ENCODE measurements at regions not wholly inside any gene's neighbourhood (a gene's known extent, or its start where the extent isn't known, plus 50 kb on each side); places are given as distances from the start of the nearest gene placed in this dataset.

DNA sequence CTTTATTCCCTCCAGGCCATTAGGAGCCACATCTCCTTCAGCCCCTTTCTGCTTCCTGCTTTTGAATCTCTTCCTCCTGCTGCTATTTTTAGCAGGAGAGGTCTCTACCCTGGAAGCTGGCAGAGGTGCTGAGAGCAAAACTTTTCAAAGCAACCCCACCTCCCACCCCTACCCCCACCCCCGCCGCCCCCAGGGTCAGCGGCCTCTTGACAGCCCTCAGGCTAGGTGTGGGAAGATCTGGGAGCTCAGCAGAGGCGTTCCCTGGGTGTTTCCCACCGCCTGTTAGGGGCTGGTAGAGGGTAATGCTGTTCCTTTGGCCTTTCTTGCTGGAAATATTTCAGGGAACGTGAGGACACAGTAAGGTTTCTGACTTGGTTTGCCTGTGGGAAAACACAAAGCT, 112.5 kb upstream of the CACHD1 start:
- no peaks in the 10 kb centered on the region for H3K4me1 ChIP-seq (ENCODE audit: low read length)
- no peaks in the 10 kb centered on the region for H3K9me3 ChIP-seq (ENCODE audit: insufficient read depth, low read length)
- H3K27me3 ChIP-seq (ENCODE audit: low read depth, low read length) = no peaks in the 10 kb centered on the region
- no peak for TF ChIP-seq EZH2phosphoT487 (IDR thresholded peaks at IDR 0.05; ENCODE audit: low read depth)
- TF ChIP-seq, protein P1, sequence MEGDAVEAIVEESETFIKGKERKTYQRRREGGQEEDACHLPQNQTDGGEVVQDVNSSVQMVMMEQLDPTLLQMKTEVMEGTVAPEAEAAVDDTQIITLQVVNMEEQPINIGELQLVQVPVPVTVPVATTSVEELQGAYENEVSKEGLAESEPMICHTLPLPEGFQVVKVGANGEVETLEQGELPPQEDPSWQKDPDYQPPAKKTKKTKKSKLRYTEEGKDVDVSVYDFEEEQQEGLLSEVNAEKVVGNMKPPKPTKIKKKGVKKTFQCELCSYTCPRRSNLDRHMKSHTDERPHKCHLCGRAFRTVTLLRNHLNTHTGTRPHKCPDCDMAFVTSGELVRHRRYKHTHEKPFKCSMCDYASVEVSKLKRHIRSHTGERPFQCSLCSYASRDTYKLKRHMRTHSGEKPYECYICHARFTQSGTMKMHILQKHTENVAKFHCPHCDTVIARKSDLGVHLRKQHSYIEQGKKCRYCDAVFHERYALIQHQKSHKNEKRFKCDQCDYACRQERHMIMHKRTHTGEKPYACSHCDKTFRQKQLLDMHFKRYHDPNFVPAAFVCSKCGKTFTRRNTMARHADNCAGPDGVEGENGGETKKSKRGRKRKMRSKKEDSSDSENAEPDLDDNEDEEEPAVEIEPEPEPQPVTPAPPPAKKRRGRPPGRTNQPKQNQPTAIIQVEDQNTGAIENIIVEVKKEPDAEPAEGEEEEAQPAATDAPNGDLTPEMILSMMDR (IDR thresholded peaks at IDR 0.05; ENCODE audit: low read depth, low read length) = no peak
- H3K9ac ChIP-seq (ENCODE audit: low read length) = no peak overlapping the region
- no peaks in the 10 kb centered on the region for H4K20me1 ChIP-seq (ENCODE audit: insufficient read depth, low read length)
- H2AFZ ChIP-seq (ENCODE audit: low read depth, low read length) = no peak overlapping the region
- H3K79me2 ChIP-seq (ENCODE audit: low read length) = no peaks in the 10 kb centered on the region
- H3K36me3 ChIP-seq (replicated peaks; ENCODE audit: low read depth, low read length) = no peaks in the 10 kb centered on the region
- H3K4me2 ChIP-seq (ENCODE audit: low read length) = no peak overlapping the region
- no peak overlapping the region for H3K4me3 ChIP-seq (ENCODE audit: low read length)
- no peak overlapping the region for H3K27ac ChIP-seq (ENCODE audit: low read length)

DNA sequence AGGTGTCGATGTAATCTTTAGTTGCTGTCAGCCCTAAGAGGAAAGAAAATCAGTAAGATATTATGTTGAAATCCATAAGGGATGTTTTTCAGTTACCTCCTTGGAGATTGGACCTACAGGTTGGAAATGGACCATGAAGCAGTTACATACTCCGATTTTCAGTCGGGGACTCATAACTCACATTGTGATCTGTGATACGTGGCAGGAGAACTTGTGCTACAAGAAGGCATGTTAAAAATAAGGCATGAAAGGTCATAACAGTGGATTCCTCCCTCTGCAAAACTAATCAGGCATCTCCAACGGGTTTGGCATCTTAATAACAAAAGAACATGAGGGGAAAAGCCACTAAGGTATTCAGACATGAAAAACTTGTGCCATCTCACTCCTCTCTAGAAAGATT, 111.2 kb upstream of the CACHD1 start:
- no peaks in the 10 kb centered on the region for H4K20me1 ChIP-seq (ENCODE audit: insufficient read depth, low read length)
- no peak overlapping the region for H2AFZ ChIP-seq (ENCODE audit: low read depth, low read length)
- H3K27ac ChIP-seq (ENCODE audit: low read length) = no peak overlapping the region
- no peak overlapping the region for H3K9ac ChIP-seq (ENCODE audit: low read length)
- H3K4me2 ChIP-seq (ENCODE audit: low read length) = no peak overlapping the region
- H3K36me3 ChIP-seq (replicated peaks; ENCODE audit: low read depth, low read length) = no peaks in the 10 kb centered on the region
- no peaks in the 10 kb centered on the region for H3K27me3 ChIP-seq (ENCODE audit: low read depth, low read length)
- no peaks in the 10 kb centered on the region for H3K79me2 ChIP-seq (ENCODE audit: low read length)
- no peaks in the 10 kb centered on the region for H3K4me1 ChIP-seq (ENCODE audit: low read length)
- H3K4me3 ChIP-seq (ENCODE audit: low read length) = no peak overlapping the region
- no peaks in the 10 kb centered on the region for H3K9me3 ChIP-seq (ENCODE audit: insufficient read depth, low read length)
- TF ChIP-seq EZH2phosphoT487 (IDR thresholded peaks at IDR 0.05; ENCODE audit: low read depth) = no peak
- TF ChIP-seq, protein P1 (IDR thresholded peaks at IDR 0.05; ENCODE audit: low read depth, low read length) = no peak

DNA sequence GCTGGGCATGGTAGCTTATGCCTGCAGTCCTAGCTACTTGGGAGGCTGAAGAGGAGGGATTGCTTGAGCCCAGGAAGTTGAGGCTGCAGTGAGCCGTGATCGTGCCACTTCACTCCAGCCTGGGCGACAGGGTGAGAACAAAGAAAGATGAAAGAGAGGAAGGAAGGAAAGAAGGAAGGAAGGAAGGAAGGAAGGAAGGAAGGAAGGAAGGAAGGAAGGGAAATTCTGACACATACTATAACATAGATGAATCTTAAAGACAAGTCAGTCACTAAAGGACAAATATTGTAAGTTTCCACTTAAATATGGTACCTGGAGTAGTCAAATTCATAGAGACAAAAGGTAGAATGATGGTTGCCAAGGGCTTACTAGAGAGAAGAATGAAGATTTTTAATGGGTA, 108.0 kb upstream of the CACHD1 start:
- no peaks in the 10 kb centered on the region for H3K27me3 ChIP-seq (ENCODE audit: low read depth, low read length)
- TF ChIP-seq, protein P1 (IDR thresholded peaks at IDR 0.05; ENCODE audit: low read depth, low read length) = no peak
- no peak for TF ChIP-seq EZH2phosphoT487 (IDR thresholded peaks at IDR 0.05; ENCODE audit: low read depth)

DNA sequence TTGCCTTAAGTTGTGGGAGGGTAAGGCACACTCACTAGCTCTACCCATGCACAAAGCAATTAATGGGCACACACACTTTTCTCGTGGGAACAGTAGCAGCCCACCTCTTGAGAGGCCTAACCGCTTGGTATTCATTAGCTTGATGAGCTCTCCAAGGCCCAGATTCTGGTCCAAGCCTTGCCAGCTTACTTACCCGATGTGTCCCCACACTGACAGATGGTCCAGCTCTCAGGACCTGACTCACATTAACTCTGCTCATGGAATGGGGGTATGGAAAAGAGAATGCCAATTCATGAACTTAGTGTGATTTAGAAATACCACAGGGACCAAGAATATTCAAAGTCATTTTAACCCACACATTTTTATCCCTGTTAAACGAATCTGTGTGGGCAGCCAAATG, 106.8 kb upstream of the CACHD1 start:
- no peak for TF ChIP-seq EZH2phosphoT487 (IDR thresholded peaks at IDR 0.05; ENCODE audit: low read depth)
- TF ChIP-seq, protein P1 (IDR thresholded peaks at IDR 0.05; ENCODE audit: low read depth, low read length) = no peak
- no peak overlapping the region for H3K9ac ChIP-seq (ENCODE audit: low read length)
- H2AFZ ChIP-seq (ENCODE audit: low read depth, low read length) = no peak overlapping the region
- no peaks in the 10 kb centered on the region for H3K36me3 ChIP-seq (replicated peaks; ENCODE audit: low read depth, low read length)
- no peaks in the 10 kb centered on the region for H3K4me1 ChIP-seq (ENCODE audit: low read length)
- no peaks in the 10 kb centered on the region for H3K79me2 ChIP-seq (ENCODE audit: low read length)
- H4K20me1 ChIP-seq (ENCODE audit: insufficient read depth, low read length) = no peaks in the 10 kb centered on the region
- H3K27me3 ChIP-seq (ENCODE audit: low read depth, low read length) = no peaks in the 10 kb centered on the region
- H3K4me2 ChIP-seq (ENCODE audit: low read length) = no peak overlapping the region
- no peaks in the 10 kb centered on the region for H3K9me3 ChIP-seq (ENCODE audit: insufficient read depth, low read length)
- no peak overlapping the region for H3K27ac ChIP-seq (ENCODE audit: low read length)
- no peak overlapping the region for H3K4me3 ChIP-seq (ENCODE audit: low read length)

More for the DNA sequence above, 108.0 kb upstream of the CACHD1 start:
- Histone ChIP-seq H3K4me2 (ENCODE audit: low read length) (no peak overlapping the region), H4K20me1 (ENCODE audit: insufficient read depth, low read length) (no peaks in the 10 kb centered on the region), H3K27ac (ENCODE audit: low read length) (no peak overlapping the region), H3K36me3 (replicated peaks; ENCODE audit: low read depth, low read length) (no peaks in the 10 kb centered on the region), H3K4me1 (ENCODE audit: low read length) (no peaks in the 10 kb centered on the region), H2AFZ (ENCODE audit: low read depth, low read length) (no peak overlapping the region), H3K9ac (ENCODE audit: low read length) (no peak overlapping the region), H3K4me3 (ENCODE audit: low read length) (no peak overlapping the region), H3K79me2 (ENCODE audit: low read length) (no peaks in the 10 kb centered on the region), H3K9me3 (ENCODE audit: insufficient read depth, low read length) (no peaks in the 10 kb centered on the region)

Data from OCI-LY3 (cell line).